GM12878 (cell line): ENCODE measurements at regions not wholly inside any gene's neighbourhood (a gene's known extent, or its start where the extent isn't known, plus 50 kb on each side); places are given as distances from the start of the nearest gene placed in this dataset.

Experiments
- CEBPB ChIP-seq, 2 experiments: fragments of 150-350 bp in 1 of 2; IDR thresholded peaks; 2 replicates each; pipeline ENCODE4 v1.6.1; 2012 to 2014; ENCODE audit warnings: low read depth in 2 of 2, low read length in 2 of 2, borderline replicate concordance in 1 of 2, inconsistent platforms in 1 of 2
- SIN3A ChIP-seq: IDR thresholded peaks from 2 replicates; pipeline ENCODE4 v1.6.1; 2012; ENCODE audit warnings: low read depth, low read length, improper control_type of control experiment
- TF ChIP-seq, protein P1 (sequence below): IDR thresholded peaks from 2 replicates; pipeline ENCODE4 v1.6.1; 2012; ENCODE audit warnings: low read length, inconsistent platforms

DNA sequence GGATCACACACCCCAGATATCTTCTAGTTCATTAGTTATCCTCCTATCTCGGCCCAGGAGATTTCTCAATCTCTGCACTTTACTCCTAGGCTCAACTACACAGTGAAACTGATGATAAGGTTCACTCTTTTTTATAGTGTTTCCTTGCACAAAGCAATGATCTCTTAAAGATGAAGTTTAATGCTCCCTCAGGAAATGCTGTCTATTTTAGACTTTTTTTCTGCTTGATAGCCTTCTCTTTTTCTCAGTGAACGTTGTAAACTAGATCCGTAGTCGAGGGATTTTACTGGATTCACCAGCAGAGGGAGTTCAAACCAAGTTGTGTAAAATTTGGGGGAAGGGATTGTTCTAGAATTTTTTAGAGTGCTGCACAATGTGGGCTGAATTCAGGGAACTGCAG lies 269.6 kb downstream of the GBA3 start:
- TF ChIP-seq SIN3A: no peak
- TF ChIP-seq, protein P1, sequence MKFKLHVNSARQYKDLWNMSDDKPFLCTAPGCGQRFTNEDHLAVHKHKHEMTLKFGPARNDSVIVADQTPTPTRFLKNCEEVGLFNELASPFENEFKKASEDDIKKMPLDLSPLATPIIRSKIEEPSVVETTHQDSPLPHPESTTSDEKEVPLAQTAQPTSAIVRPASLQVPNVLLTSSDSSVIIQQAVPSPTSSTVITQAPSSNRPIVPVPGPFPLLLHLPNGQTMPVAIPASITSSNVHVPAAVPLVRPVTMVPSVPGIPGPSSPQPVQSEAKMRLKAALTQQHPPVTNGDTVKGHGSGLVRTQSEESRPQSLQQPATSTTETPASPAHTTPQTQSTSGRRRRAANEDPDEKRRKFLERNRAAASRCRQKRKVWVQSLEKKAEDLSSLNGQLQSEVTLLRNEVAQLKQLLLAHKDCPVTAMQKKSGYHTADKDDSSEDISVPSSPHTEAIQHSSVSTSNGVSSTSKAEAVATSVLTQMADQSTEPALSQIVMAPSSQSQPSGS: no peak
- no peak for TF ChIP-seq CEBPB (IDR thresholded peaks at IDR 0.05; ENCODE audit: borderline replicate concordance in 1 of 2, low read depth in 2 of 2, low read length in 2 of 2)
